HG02973 (cell line): ENCODE measurements at regions not wholly inside any gene's neighbourhood (a gene's known extent, or its start where the extent isn't known, plus 50 kb on each side); places are given as distances from the start of the nearest gene placed in this dataset.
"Not testable (repeated sequence)": the region's sequence is repeated elsewhere in the genome, so short reads cannot be mapped to it uniquely, and the experiment has no call there.

Source experiments
- ATAC-seq: cut with Tn5 transposase; IDR thresholded peaks from one replicate; pipeline ENCODE4 v1.9.1; 2021; ENCODE audit warnings: moderate library complexity; ENCODE audit not compliant: unreplicated experiment

- not testable (repeated sequence) for ATAC-seq
These were observed 571.5 kb downstream of the INSC start for GRCh38 chr11:15686259-15686658.

- no peak for ATAC-seq
These were observed 572.6 kb downstream of the INSC start for GRCh38 chr11:15687342-15687741.

- ATAC-seq, result no peak
These were observed 573.6 kb downstream of the INSC start for GRCh38 chr11:15688351-15688792.

GRCh38 chr11:15690320-15690719 lies 575.6 kb downstream of the INSC start:
- no peak for ATAC-seq

- no peak for ATAC-seq
These were observed 578.0 kb downstream of the INSC start for GRCh38 chr11:15692739-15693138.

GRCh38 chr11:15695096-15695721 lies 580.5 kb downstream of the INSC start:
- no peak for ATAC-seq

- ATAC-seq, result no peak
These were observed 581.3 kb downstream of the INSC start for GRCh38 chr11:15696069-15696468.

- ATAC-seq, result no peak
These were observed 582.9 kb downstream of the INSC start for GRCh38 chr11:15697437-15698236.

- no peak for ATAC-seq
These were observed 584.1 kb downstream of the INSC start for GRCh38 chr11:15698855-15699254.

- ATAC-seq, result no peak
These were observed 585.3 kb downstream of the INSC start for GRCh38 chr11:15699978-15700377.

GRCh38 chr11:15700456-15700855 lies 585.7 kb downstream of the INSC start:
- no peak for ATAC-seq

- no peak for ATAC-seq
These were observed 589.3 kb downstream of the INSC start for GRCh38 chr11:15704064-15704463.

GRCh38 chr11:15704556-15704955 lies 589.8 kb downstream of the INSC start:
- ATAC-seq, result no peak

- no peak for ATAC-seq
These were observed 591.2 kb downstream of the INSC start for GRCh38 chr11:15705891-15706290.

GRCh38 chr11:15707194-15707593 lies 592.5 kb downstream of the INSC start:
- ATAC-seq, result no peak

GRCh38 chr11:15707971-15708370 lies 593.2 kb downstream of the INSC start:
- ATAC-seq, result no peak

- ATAC-seq, result no peak
These were observed 596.0 kb downstream of the INSC start for GRCh38 chr11:15710580-15711275.

GRCh38 chr11:15711311-15711710 lies 596.6 kb downstream of the INSC start:
- no peak for ATAC-seq

- no peak for ATAC-seq
These were observed 600.1 kb downstream of the INSC start for GRCh38 chr11:15714641-15715399.

- no peak for ATAC-seq
These were observed 601.8 kb downstream of the INSC start for GRCh38 chr11:15716550-15716949.

- ATAC-seq, result no peak
These were observed 605.7 kb downstream of the INSC start for GRCh38 chr11:15720460-15720859.
